ENCODE measurements at regions not wholly inside any gene's neighbourhood (a gene's known extent, or its start where the extent isn't known, plus 50 kb on each side); places are given as distances from the start of the nearest gene placed in this dataset.

GRCh38 chr2:104378853-104379374, 475.0 kb upstream of the POU3F3 start:
- peak; percentile 40 to 54 (median 46) for DNase-seq (ENCODE audit: low read depth in 4 of 4, low spot score in 3 of 4)

- no peak for DNase-seq (ENCODE audit: low read depth in 4 of 4, low spot score in 3 of 4)
Observed at GRCh38 chr2:104384961-104385360, 469.0 kb upstream of the POU3F3 start.

DNA sequence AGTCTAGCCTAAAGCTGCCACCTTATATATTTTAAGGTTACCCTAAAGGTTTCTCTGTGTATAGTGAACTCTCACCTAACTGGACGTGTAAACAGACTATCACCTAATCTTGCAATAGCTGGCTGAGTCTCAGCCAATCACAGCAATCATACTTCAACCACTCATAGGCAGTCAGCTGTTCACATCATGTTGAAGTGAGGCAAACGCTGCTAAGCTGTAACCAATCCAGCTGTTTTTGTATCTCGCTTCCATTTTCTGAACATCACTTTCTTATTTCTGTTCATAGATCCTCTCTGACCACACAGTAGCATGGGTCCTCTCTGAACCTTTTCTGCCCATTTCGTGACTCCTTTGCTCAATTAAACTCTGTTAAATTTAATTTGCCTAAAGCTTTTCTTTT, 468.2 kb upstream of the POU3F3 start:
- DNase-seq (ENCODE audit: low read depth in 4 of 4, low spot score in 3 of 4), result no peak

DNA sequence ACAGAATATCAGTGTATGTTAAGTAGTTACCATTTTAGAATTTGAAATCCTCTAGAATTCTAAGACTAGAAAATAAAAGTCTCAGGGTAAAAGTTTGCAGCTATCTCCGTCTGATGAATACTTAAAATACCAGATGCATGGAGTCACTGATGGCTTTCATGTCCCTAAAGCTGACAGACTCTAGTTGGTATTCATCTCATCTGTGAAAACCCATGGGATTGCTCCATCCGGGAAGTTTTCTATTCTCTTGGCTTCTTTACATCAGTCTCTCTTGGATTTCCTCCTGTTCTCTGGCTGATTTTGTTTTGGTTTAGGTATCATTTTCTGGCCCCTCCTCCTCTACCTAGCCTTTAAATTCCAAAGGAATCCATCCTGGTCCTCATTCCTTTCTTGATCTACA, 465.6 kb upstream of the POU3F3 start:
- no peak for DNase-seq (ENCODE audit: low read depth in 4 of 4, low spot score in 3 of 4)

- no peak for DNase-seq (ENCODE audit: low read depth in 4 of 4, low spot score in 3 of 4)
Observed at GRCh38 chr2:104402825-104403224, 451.1 kb upstream of the POU3F3 start.

DNA sequence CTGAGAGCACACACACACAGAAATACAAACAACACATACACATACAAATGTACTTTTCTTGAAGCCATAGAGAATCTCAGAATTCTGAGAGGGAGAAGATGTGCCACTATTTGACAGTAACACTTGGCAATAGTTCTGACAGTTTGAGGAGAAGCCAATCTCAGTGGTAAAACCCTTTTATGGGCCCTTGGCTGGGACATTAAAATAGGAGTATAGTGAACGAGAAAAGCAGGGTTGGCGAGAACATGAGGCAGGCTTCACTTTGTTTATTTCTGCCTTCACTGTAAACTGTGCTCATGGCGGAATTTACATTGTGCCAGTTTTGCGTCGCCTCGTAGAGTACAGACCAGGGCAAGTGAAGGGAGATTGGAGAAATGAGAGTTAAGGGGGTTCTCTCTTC, 449.4 kb upstream of the POU3F3 start:
- DNase-seq (ENCODE audit: low read depth in 4 of 4, low spot score in 3 of 4), result no peak

DNA sequence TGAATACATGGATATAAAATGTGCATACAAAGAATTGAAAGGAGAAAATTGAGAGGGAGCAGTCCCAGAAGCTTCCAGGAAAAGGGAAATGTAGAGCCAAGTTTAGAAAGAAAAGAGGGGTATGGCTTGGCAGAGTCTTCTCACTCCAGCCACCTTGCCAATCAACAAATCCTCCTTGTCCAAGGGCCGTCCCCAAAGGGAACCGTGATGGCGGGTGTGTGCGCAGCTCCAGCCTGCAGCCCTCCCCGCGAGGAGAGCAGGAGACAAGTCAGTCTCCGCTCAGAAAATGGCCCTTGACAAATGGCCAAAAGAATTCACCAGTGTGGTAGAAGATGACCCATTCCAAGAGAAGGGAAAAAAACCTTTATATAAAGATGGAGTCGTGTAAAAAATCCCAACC, 448.3 kb upstream of the POU3F3 start:
- no peak for DNase-seq (ENCODE audit: low read depth in 4 of 4, low spot score in 3 of 4)

DNA sequence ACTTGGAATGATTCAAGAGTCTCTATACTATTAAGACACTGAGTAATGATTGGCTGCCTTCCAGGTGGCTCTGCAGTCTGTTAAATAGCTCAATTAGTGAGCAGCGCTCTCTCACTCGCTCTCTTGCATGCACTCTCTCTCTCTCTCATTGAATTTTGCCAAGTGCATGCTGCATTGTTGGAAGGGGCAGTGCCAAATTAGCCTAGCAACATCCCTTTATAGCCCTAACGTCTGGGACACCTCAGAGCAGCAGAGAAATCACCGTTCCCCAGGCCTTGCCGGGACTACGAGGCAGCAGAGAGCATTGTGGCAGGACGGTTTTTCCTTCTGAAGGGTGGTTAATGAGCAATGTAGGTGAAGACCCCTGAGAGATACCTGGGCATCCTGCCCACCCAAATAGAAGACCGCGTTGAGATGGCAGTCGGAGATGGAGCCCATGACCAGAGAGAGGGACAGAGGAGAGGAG, 447.6 kb upstream of the POU3F3 start:
- DNase-seq (ENCODE audit: low read depth in 4 of 4, low spot score in 3 of 4), result no peak

DNA sequence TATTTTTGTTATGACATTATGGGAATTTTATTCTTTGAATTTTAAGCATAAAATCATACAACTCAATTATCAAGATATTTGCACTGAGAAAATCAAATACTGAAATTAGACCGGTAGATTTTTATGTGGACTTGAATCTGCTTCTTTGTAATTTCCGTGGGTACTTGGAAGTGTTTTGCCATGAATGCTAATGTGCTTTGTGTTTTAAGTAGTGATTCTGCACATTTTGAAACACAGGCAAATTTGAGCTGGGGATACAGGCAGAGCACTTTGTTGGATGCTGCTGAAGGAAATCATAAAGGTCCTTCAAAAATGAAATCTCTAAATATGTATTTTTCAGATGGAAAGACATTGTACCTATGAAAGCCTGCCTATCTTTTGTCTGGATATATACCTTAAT, 446.3 kb upstream of the POU3F3 start:
- DNase-seq (ENCODE audit: low read depth in 4 of 4, low spot score in 3 of 4), result no peak

- DNase-seq (ENCODE audit: low read depth in 4 of 4, low spot score in 3 of 4), result no peak
Observed at GRCh38 chr2:104408266-104408665, 445.6 kb upstream of the POU3F3 start.

DNA sequence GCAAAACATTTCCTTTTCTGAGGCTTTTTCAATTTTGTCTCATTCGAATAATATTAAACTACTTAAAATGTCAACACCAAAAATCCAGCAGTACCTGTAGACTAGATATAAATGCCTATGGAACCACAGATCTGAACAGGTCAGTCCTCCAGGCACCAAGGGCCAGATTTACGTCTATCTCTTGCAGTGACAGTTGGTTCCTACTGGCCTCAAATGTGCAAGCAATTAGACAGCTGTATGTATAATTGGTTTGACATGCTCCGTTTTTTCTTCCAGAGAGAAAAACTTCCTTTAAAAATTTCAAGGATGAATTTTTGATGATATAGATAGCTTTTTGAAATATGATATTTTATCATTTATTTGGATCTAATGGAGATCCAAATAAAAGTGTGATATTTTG, 443.8 kb upstream of the POU3F3 start:
- DNase-seq (ENCODE audit: low read depth in 4 of 4, low spot score in 3 of 4), result no peak

DNA sequence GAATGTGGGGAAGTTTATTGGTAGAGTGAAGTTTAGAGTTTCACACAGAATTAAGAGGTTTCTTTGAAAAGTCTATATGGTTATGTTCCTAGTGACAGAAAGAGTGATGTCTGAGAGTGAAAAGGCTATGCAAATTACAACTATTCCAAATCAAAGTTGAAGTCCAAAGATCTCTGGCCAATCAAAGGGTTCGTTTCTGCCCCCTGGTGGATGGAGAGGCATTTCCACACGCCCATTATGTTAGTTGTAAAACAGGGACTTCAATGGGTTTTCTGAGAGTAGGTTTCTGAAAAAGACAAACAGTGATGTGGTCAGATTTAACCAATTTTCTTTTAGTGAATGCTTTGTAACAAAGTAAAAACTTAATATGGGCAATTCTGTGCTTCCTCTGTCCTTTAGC, 441.5 kb upstream of the POU3F3 start:
- peak in 2 of 4 donors; percentile 18 to 21 for DNase-seq (ENCODE audit: low read depth in 4 of 4, low spot score in 3 of 4)

DNA sequence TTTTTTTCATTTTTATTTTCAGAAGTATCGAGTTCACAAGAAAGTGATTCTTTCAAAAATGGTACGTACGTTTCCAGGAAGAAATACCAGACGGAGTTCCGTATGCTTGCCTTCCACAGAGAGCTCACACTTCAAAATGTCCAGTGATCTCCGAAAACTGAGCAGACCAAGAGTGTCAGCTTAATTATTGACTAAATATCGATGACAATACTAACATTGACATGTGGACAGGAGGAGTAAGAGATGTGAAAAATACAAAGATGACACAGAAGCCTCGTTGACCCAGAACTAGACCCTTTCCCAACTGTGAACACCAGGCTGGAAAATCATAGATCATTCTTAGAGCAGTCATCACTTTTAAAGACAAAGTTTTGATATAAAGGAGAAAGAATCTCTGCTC, 440.0 kb upstream of the POU3F3 start:
- no peak for DNase-seq (ENCODE audit: low read depth in 4 of 4, low spot score in 3 of 4)

DNA sequence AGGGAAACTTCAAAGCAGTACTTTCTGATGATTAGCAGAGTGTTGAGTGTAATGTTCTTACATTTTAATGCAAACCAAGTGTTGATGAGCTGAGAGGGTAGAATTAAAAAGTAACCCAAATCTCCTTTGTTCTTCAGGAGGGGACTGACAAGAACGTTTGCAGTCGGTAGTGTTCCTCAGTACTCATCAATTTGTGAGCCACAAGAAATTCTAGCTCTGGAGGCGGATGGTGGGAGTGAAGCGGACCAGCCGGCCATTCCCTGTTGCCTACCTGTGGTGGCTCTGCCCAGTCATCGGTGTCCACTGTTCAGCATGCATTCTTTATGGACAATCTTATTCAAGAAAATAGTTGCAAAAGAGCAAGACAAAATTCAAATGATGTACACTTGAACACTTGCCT, 438.6 kb upstream of the POU3F3 start:
- DNase-seq (ENCODE audit: low read depth in 4 of 4, low spot score in 3 of 4), result no peak

- DNase-seq (ENCODE audit: low read depth in 4 of 4, low spot score in 3 of 4), result no peak
Observed at GRCh38 chr2:104416339-104417000, 437.4 kb upstream of the POU3F3 start.

DNA sequence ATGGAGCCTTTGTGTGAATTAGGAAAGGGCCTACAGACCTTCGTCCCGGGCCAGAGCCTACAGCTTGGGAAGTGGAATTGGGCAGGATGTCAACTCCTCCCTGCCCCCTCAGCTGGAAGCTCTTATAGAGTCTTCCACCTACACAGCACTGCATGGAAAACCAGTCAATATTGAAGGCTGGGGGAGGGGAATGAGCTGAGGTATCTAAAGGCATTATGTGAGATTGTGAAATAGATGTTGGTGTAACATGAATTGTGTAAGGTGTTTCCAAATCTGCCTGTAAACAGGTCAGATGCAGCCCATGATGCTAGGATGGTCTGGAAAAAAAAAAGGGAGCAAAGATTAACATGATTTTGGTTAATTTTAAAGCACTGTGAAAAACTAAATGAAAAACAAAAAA, 433.5 kb upstream of the POU3F3 start:
- DNase-seq (ENCODE audit: low read depth in 4 of 4, low spot score in 3 of 4), result no peak

- no peak for DNase-seq (ENCODE audit: low read depth in 4 of 4, low spot score in 3 of 4)
Observed at GRCh38 chr2:104420953-104421352, 433.0 kb upstream of the POU3F3 start.

GRCh38 chr2:104425850-104426595, 427.9 kb upstream of the POU3F3 start:
- DNase-seq (ENCODE audit: low read depth in 4 of 4, low spot score in 3 of 4), result no peak

- DNase-seq (ENCODE audit: low read depth in 4 of 4, low spot score in 3 of 4), result no peak
Observed at GRCh38 chr2:104428155-104428554, 425.8 kb upstream of the POU3F3 start.

DNA sequence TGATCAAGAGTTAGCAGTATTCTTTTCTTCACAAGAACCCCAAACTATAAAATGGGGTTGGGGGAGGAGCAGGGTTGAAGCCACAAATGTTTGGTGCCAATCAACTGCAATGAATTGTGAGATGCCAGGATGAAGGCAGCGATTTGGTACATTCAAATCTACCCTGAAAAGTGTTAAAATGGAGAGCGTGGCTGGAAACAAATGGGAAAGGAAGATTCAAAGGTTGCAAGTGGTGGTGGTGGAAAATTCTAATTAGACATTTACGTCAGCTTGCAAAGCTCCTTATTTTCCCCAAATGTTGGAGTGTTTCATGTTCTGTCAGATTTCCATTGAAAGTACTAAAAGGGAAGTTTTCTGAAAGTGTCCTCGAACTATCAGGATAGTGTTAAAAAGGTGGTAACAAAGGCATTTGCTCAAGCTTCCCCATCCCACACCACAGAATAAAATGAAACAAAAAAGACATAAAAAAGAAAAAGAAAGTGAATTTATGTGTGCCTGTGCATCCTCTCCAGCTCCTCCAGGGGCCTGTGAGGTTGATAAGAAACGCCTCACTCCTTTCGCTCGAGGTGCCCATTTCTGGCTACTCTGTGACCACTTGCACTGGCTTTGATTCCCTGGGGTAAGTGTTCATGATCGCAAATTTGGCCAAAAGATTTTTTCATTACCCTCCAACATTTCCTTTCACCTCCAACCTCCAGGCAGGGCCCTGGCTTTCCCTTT, 424.1 kb upstream of the POU3F3 start:
- no peak for DNase-seq (ENCODE audit: low read depth in 4 of 4, low spot score in 3 of 4)

GRCh38 chr2:104430359-104430740, 423.6 kb upstream of the POU3F3 start:
- no peak for DNase-seq (ENCODE audit: low read depth in 4 of 4, low spot score in 3 of 4)

DNA sequence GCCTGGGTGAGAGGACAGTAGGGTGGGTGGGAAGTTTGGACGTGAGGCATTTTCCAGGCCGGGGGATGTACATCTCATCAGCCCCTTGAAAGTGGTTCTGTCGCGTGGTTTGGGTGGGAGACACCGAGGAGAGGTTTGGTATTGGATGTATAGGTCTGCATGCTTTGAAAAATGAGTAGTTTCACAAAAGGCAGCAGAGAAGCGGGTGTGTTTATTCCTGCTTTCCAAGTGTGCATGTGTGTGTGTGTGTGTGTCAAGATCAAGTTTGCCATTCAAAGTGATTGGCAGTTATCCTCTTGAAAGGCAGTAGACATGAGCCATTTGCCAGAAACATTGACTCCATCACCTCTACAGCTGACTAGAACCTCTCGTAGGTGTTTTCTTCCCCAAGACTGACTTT, 423.1 kb upstream of the POU3F3 start:
- DNase-seq (ENCODE audit: low read depth in 4 of 4, low spot score in 3 of 4), result no peak

All from right renal pelvis (tissue), 4 donors.